GM20000 (cell line): ENCODE measurements at regions not wholly inside any gene's neighbourhood (a gene's known extent, or its start where the extent isn't known, plus 50 kb on each side); places are given as distances from the start of the nearest gene placed in this dataset.

ENCODE experiments used
- DNase-seq: peaks from one replicate; pipeline ENCODE4 v3.0.0; 2012; ENCODE audit warnings: low spot score
- CTCF ChIP-seq: IDR thresholded peaks from 2 replicates; pipeline ENCODE4 v1.5.1; 2012; ENCODE audit warnings: mild to moderate bottlenecking, control low read depth; ENCODE audit errors: extremely low read depth, missing control alignments

GRCh38 chr9:71524516-71524915 lies 243.8 kb downstream of the CEMIP2 start:
- no peak for DNase-seq
- no peak for TF ChIP-seq CTCF

GRCh38 chr9:71521132-71521531 lies 247.2 kb downstream of the CEMIP2 start:
- DNase-seq = no peak
- no peak for TF ChIP-seq CTCF

GRCh38 chr9:71519098-71519696 lies 249.1 kb downstream of the CEMIP2 start:
- DNase-seq = no peak
- no peak for TF ChIP-seq CTCF

GRCh38 chr9:71518045-71518827 lies 250.1 kb downstream of the CEMIP2 start:
- no peak for DNase-seq
- no peak for TF ChIP-seq CTCF

- DNase-seq = no peak
- no peak for TF ChIP-seq CTCF
Measured at GRCh38 chr9:71515626-71516025, 252.7 kb downstream of the CEMIP2 start.

GRCh38 chr9:71515107-71515506 lies 253.2 kb downstream of the CEMIP2 start:
- no peak for TF ChIP-seq CTCF
- DNase-seq = no peak

GRCh38 chr9:71514344-71514975 lies 253.9 kb downstream of the CEMIP2 start:
- TF ChIP-seq CTCF = no peak
- no peak for DNase-seq
